ENCODE measurements at regions not wholly inside any gene's neighbourhood (a gene's known extent, or its start where the extent isn't known, plus 50 kb on each side); places are given as distances from the start of the nearest gene placed in this dataset.

DNA sequence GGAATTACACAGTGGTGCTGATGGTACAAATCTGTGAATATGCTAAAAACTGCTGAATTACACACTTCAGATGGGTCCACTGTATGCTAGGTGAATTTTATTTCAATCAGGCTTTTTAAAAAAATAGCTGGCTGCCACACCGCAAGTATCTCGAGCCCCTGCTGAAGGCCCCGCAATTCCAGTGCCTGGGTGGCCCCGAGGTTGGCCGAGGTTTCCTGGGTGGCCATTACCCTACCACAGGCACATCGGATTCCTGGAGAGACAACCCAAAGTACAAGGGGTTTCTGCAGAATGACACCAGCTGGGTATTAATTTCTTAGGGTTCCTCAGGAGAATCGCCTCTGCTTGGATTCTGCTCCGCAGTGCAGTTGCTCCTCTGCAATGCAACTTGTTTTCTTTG, 127.8 kb downstream of the C16orf95 start:
- TF ChIP-seq, protein P1, sequence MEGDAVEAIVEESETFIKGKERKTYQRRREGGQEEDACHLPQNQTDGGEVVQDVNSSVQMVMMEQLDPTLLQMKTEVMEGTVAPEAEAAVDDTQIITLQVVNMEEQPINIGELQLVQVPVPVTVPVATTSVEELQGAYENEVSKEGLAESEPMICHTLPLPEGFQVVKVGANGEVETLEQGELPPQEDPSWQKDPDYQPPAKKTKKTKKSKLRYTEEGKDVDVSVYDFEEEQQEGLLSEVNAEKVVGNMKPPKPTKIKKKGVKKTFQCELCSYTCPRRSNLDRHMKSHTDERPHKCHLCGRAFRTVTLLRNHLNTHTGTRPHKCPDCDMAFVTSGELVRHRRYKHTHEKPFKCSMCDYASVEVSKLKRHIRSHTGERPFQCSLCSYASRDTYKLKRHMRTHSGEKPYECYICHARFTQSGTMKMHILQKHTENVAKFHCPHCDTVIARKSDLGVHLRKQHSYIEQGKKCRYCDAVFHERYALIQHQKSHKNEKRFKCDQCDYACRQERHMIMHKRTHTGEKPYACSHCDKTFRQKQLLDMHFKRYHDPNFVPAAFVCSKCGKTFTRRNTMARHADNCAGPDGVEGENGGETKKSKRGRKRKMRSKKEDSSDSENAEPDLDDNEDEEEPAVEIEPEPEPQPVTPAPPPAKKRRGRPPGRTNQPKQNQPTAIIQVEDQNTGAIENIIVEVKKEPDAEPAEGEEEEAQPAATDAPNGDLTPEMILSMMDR (conservative IDR thresholded peaks at IDR 0.05; ENCODE audit: low read length) = no peak
- TF ChIP-seq EZH2phosphoT487 (IDR thresholded peaks at IDR 0.05; ENCODE audit: borderline replicate concordance, low read depth, low read length) = no peak

Data from OCI-LY7 (cell line).